GM19324 (cell line): ENCODE measurements at regions not wholly inside any gene's neighbourhood (a gene's known extent, or its start where the extent isn't known, plus 50 kb on each side); places are given as distances from the start of the nearest gene placed in this dataset.

Experiments used
- ATAC-seq: cut with Tn5 transposase; IDR thresholded peaks from one replicate; pipeline ENCODE4 v1.9.1; 2021; ENCODE audit warnings: mild to moderate bottlenecking, moderate library complexity; ENCODE audit not compliant: unreplicated experiment, low FRiP score

DNA sequence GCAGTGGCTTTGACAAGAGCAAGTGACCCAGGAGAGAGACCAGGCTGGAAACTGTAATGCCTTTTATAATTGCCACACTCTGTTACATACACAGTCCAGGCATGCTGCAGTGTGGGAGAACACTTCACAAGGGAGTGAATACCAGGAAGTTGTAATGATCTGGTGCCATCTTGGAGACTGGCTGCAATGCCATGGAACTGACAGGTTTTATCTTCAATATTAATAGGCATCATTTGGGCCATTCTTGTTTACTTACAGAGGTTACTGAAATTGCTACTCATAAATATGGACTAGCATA is 274.3 kb downstream of the AUH start:
- no peak for ATAC-seq

- no peak for ATAC-seq
Observed at GRCh38 chr9:91089405-91090129, 272.2 kb downstream of the AUH start.

- no peak for ATAC-seq
Observed at GRCh38 chr9:91090130-91090410, 271.6 kb downstream of the AUH start.

DNA sequence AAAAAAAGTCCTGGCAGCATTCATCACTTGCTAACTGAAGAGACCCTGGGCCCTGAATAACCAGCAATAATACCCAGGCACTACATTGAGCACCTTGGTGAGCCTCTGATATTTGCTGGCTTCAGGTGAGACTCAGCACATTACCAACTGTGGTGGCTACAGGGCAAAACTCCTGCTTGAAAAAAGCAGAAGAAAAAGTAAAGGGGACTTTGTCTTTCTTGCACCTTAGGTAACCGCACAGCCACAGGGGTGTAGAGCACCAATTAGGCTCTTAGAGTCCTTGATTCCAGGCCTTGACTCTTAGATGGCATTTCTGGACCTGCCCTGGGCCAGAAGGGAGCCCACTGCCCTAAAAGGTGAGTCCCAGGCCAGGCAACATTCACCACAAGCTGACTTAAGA is 269.5 kb downstream of the AUH start:
- ATAC-seq, result no peak

DNA sequence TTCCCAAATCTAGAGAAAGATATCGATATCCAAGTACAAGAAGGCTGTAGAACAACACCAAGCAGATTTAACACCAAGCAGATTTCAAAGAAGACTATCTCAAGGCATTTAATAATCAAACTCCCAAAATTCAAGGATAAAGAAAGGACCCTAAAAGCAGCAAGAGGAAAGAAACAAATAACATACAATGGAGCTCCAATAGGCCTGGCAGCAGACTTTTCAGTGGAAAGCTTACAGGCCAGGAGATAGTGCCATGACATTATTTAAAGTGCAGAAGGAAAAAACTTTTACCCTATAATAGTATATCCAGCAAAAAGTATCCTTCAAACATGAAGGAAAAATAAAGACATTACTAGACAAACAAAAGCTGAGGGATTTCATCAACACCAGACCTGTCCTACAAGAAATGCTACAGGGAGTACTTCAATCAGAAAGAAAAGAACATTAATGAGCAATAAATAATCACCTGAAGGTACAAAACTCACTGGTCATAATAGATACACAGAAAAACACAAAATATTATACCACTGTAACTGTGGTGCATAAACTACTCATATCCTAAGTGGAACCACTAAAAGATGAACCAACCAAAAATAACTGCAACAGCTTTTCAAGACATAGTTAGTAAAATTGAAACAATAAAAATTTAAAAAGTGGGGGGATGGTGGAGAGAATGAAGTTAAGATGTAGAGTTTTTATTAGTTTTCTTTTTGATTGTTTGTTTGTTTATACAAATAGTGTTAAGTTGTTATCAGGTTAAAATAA is 267.2 kb downstream of the AUH start:
- no peak for ATAC-seq

DNA sequence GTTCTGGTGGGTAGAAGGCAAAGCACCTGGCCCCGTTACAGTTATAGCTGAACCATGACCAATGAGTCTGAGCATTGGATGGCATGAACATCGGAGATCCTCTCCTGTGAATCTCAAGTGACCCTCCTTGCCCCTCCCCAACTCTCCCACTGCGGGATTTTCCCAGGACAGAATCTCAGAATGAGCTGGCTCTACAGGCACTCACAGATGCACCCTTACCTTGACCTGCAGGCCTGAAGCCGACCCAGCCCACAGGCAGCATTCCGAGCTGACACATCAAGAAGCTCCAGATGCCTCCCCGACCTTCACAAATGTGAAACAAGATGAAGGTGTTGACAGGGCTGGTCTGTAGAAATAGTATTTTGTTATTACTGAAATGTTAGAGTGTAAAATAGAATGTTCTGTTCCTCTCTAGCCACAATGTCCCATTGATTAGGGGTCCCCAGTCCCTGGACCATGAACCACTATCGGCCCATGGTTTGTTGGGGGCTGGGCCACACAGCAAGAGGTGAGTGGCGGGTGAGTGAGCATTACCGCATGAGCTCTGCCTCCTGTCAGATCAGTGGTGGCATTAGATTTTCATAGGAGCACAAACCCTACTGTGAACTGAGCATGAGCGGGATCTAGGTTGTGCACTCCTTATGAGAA is 263.4 kb downstream of the AUH start:
- no peak for ATAC-seq

- ATAC-seq, result no peak
Observed at GRCh38 chr9:91099436-91099835, 262.3 kb downstream of the AUH start.

GRCh38 chr9:91100878-91101450 is 260.8 kb downstream of the AUH start:
- ATAC-seq, result no peak

DNA sequence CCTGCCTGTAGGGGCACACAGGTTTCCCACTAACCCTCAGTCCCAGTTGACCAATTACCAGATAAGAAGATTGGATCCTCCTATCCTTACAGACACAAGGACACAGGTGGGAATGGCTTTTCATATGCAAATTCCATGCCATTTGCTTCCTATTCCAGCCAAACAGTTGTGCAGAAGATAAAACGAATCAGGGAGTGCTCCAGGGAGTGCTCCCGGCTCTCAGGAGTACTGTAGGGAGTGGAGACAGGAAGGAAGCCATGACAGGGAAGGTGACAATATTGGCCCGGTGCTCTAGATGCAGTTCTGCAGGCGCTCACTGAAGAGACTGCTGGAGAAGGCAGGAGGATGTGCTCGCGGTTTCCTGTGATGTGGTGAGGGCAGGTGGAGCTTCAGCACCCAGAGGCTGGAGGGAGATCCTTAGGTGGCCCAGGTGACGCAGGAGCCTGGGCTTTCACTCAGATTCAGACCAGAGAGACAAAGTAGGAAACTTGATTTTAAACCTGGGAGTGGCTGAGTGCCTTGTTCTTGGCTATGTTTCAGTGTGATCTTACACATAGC is 260.0 kb downstream of the AUH start:
- no peak for ATAC-seq

GRCh38 chr9:91102269-91102668 is 259.4 kb downstream of the AUH start:
- ATAC-seq, result no peak

GRCh38 chr9:91103931-91104330 is 257.8 kb downstream of the AUH start:
- no peak for ATAC-seq

DNA sequence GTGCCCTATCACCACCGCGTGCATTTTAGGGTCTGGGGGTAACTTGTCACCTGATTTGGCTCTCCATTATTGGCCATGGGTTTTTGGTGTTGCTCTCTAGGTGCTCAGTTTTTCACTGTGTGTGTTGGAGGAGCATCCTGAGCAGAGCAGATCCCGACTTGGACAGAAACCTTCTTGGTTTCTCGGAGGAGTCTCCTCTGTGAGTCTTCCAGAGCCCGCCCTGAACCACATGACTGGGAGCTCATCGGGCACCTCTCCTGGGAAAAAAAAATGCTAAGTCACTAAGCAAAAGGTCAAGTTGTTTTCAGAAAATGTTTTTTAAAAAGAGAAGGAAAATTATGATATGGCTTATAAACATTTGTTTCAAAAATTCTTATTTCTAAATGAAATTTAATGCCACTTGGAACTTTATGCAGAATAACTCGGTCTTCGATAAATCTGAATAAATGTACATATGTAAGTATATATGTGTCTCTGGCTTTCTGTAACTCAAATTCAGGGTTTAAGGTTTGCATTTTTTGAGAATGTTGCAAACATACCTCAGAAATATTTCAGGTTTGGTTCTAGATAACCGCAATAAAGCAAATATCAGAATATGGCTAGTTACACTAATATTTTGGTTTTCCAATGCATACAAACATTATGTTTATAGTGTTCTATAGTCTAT is 255.2 kb downstream of the AUH start:
- ATAC-seq, result no peak

- ATAC-seq, result no peak
Observed at GRCh38 chr9:91111226-91111625, 250.5 kb downstream of the AUH start.

- no peak for ATAC-seq
Observed at GRCh38 chr9:91111876-91112275, 249.8 kb downstream of the AUH start.

GRCh38 chr9:91113016-91113415 is 248.7 kb downstream of the AUH start:
- no peak for ATAC-seq

DNA sequence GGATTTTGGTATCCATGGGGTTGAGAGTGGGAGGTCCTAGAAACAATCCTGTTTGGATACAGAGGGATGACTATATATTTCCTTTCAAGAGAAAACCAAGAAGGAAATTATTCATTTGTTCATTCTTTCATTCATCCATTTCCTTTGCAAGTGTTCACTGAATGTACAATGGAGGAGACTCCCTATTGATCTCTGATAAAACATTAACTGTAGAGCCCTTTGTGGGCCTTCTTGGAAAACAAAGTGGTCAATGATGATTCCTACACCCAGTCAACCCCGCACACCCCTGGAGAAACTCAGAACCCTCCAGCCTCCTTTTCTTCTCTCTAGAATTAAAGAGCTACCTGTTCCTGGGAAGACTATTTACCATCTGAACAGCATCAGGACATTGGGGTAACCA is 247.3 kb downstream of the AUH start:
- no peak for ATAC-seq

DNA sequence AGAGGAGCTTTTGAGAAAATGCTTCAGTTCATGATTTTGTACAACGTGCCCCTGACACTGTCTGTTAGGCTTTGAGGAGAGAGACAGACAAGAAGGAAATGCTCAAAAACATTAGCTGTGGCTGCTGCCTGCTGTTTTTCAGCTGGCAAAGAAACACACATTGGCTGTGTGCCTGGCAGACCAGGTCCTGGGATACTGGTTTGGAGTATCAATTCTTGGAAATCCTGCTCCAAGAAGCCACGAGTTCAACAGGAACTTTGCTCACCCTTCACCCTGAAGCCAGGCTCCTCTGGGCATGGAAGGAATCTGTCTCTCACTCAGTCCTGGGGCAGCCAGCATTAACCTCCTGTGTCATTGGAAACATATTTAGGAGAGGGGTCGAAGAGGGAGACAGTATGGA is 245.5 kb downstream of the AUH start:
- ATAC-seq, result no peak

DNA sequence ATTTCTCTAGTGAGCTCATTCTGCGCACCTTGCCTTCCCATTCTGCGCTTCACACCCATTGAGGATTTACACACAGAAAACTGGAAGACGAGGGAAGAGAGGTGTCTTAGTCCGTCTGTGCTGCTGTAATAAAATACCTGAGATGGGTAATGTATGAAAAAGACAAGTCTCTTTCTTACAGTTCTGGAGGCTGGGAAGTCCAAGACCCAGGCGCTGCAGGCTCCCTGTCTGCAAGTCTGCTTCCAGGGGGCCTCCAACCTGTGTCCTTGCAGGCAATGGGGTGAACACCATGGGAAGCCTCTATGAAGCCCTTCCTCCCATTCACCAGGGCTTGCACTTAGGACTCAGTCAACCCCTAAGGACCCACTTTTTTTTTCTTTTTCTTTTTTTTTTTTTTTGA is 245.0 kb downstream of the AUH start:
- ATAC-seq, result no peak

DNA sequence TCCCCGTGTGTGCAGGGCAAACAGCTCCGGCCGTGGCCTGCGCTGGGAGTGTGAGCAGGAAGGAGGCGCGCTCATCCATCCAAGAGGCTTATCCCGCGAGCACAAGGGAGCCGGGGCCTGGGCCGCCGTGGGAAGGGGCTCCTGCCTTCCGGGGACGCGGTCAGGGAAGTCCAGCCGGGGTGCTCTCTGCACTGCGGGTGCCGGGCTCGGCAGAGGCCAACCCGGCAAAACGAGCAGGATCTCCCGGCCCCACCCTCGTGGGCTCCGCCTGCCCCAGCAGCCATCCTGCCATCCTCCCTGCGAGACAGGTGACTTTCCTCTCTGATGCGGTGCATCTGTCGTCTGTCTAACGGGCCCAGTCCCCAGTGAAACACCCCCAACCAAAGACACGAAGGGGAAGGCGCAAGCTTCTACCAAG is 244.2 kb downstream of the AUH start:
- no peak for ATAC-seq

DNA sequence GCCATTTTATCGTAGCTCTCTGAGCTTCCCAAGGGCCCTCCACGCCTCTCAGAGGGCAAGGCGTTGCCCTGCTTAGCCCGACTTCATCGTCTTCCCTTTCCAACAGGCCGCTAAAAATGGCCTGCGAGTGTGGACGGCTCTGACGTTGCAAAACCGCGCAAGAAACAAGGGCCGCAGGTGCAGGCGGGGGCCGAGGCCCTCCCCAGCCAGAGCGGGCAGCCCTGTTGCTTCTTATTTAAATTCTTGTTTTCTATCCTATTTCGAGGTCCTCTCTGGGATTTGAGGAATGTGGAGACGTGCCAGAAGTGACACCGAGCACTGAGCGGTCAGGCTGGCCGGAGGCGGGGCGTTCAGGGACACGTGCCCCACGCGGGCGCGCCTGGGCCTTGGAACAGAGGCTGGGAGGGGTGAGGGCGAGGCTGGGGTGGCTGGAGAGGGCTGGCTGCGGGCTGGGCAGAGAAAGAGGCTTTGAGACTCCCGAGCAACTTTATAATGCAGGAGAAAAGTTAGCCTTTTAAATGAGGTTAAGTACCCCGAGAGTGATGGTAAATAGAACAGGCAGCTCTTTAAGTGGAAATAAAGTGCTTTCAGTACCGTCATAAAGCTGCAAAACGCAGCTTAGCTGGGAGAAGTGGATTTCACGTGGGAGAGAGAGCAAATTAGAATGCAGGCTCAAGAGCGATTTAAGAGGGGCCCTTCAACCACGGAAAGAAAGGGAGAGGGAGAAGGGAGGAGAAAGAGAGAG is 243.6 kb downstream of the AUH start:
- ATAC-seq, result no peak
